ENCODE measurements at regions not wholly inside any gene's neighbourhood (a gene's known extent, or its start where the extent isn't known, plus 50 kb on each side); places are given as distances from the start of the nearest gene placed in this dataset.

- WGBS (ENCODE audit: insufficient coverage) = 83% methylated on average over 3 of the region's 5 CpGs
- Histone ChIP-seq H3K36me3 (replicated peaks in 1 of 2; ENCODE audit: control extremely low read depth in 1 of 2, control insufficient read depth in 1 of 2, extremely low read depth in 1 of 2, insufficient read depth in 2 of 2, low read length in 1 of 2) (no peaks in the 10 kb centered on the region), H3K4me1 (ENCODE audit: control insufficient read depth in 2 of 2, insufficient read depth in 2 of 2, low read length in 2 of 2) (no peaks in the 10 kb centered on the region), H3K27me3 (replicated peaks in 1 of 4; ENCODE audit: control extremely low read depth in 1 of 4, control insufficient read depth in 3 of 4, insufficient read depth in 4 of 4, low read length in 3 of 4) (no peaks in the 10 kb centered on the region), H3K4me3 (ENCODE audit: control extremely low read depth in 1 of 5, extremely low read depth in 1 of 5, insufficient read depth in 1 of 5, low read depth in 2 of 5, low read length in 4 of 5) (no peak overlapping the region), H3K79me2 (ENCODE audit: control insufficient read depth, insufficient read depth, low read length) (no peaks in the 10 kb centered on the region), H3K4me2 (replicated peaks; ENCODE audit: low read depth, low read length, poor library complexity, severe bottlenecking) (no peak overlapping the region), H3K9ac (ENCODE audit: low read length) (no peak overlapping the region), H2AFZ (ENCODE audit: insufficient read depth, low read depth, low read length, poor library complexity, severe bottlenecking) (no peak overlapping the region), H3K27ac (ENCODE audit: low read length in 2 of 2) (no peak overlapping the region), H3K9me3 (ENCODE audit: control extremely low read depth in 1 of 3, control insufficient read depth in 2 of 3, insufficient read depth in 1 of 3, low read length in 2 of 3) (no peaks in the 10 kb centered on the region), H4K20me1 (ENCODE audit: control insufficient read depth, insufficient read depth, low read length, poor library complexity, severe bottlenecking) (no peaks in the 10 kb centered on the region)
- Mint-ChIP-seq H3K9me3 (ENCODE audit: insufficient read depth) (no peaks in the 10 kb centered on the region), H3K27ac (no peak overlapping the region), H3K4me1 (no peaks in the 10 kb centered on the region), H3K4me3 (no peak overlapping the region), H3K27me3 (no peaks in the 10 kb centered on the region)
- TF ChIP-seq, protein P1, sequence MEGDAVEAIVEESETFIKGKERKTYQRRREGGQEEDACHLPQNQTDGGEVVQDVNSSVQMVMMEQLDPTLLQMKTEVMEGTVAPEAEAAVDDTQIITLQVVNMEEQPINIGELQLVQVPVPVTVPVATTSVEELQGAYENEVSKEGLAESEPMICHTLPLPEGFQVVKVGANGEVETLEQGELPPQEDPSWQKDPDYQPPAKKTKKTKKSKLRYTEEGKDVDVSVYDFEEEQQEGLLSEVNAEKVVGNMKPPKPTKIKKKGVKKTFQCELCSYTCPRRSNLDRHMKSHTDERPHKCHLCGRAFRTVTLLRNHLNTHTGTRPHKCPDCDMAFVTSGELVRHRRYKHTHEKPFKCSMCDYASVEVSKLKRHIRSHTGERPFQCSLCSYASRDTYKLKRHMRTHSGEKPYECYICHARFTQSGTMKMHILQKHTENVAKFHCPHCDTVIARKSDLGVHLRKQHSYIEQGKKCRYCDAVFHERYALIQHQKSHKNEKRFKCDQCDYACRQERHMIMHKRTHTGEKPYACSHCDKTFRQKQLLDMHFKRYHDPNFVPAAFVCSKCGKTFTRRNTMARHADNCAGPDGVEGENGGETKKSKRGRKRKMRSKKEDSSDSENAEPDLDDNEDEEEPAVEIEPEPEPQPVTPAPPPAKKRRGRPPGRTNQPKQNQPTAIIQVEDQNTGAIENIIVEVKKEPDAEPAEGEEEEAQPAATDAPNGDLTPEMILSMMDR (IDR thresholded peaks at IDR 0.05) = no peak
- no peak for TF ChIP-seq EZH2 (IDR thresholded peaks at IDR 0.05; ENCODE audit: borderline replicate concordance, insufficient read depth, low read depth, low read length, poor library complexity, severe bottlenecking)
- DNase-seq (no peak), ATAC-seq (ENCODE audit: low read depth) (no peak)
- intact Hi-C loops (cut with micrococcal nuclease) = no loop called here
- ChIA-PET CTCF (no interaction called here), POLR2A (no interaction called here)
Observed at GRCh38 chr7:41346878-41347277, 356.0 kb downstream of the INHBA start.

GRCh38 chr7:41339913-41340676 lies 362.8 kb downstream of the INHBA start:
- Mint-ChIP-seq H3K27me3 (no peaks in the 10 kb centered on the region), H3K27ac (no peak overlapping the region), H3K4me3 (no peak overlapping the region), H3K4me1 (no peaks in the 10 kb centered on the region), H3K9me3 (ENCODE audit: insufficient read depth) (no peaks in the 10 kb centered on the region)
- Histone ChIP-seq H3K27me3 (replicated peaks in 1 of 4; ENCODE audit: control extremely low read depth in 1 of 4, control insufficient read depth in 3 of 4, insufficient read depth in 4 of 4, low read length in 3 of 4) (no peaks in the 10 kb centered on the region), H3K36me3 (replicated peaks in 1 of 2; ENCODE audit: control extremely low read depth in 1 of 2, control insufficient read depth in 1 of 2, extremely low read depth in 1 of 2, insufficient read depth in 2 of 2, low read length in 1 of 2) (no peaks in the 10 kb centered on the region), H3K4me1 (ENCODE audit: control insufficient read depth in 2 of 2, insufficient read depth in 2 of 2, low read length in 2 of 2) (no peaks in the 10 kb centered on the region), H4K20me1 (ENCODE audit: control insufficient read depth, insufficient read depth, low read length, poor library complexity, severe bottlenecking) (no peaks in the 10 kb centered on the region), H3K9me3 (ENCODE audit: control extremely low read depth in 1 of 3, control insufficient read depth in 2 of 3, insufficient read depth in 1 of 3, low read length in 2 of 3) (no peaks in the 10 kb centered on the region), H3K4me3 (ENCODE audit: control extremely low read depth in 1 of 5, extremely low read depth in 1 of 5, insufficient read depth in 1 of 5, low read depth in 2 of 5, low read length in 4 of 5) (no peak overlapping the region), H3K4me2 (replicated peaks; ENCODE audit: low read depth, low read length, poor library complexity, severe bottlenecking) (no peak overlapping the region), H3K9ac (ENCODE audit: low read length) (no peak overlapping the region), H3K79me2 (ENCODE audit: control insufficient read depth, insufficient read depth, low read length) (no peaks in the 10 kb centered on the region), H3K27ac (ENCODE audit: low read length in 2 of 2) (no peak overlapping the region), H2AFZ (ENCODE audit: insufficient read depth, low read depth, low read length, poor library complexity, severe bottlenecking) (no peak overlapping the region)
- POLR2A ChIA-PET = no interaction called here
- TF ChIP-seq, protein P1 (IDR thresholded peaks at IDR 0.05) = no peak
- TF ChIP-seq EZH2 (IDR thresholded peaks at IDR 0.05; ENCODE audit: borderline replicate concordance, insufficient read depth, low read depth, low read length, poor library complexity, severe bottlenecking) = no peak
- ATAC-seq (ENCODE audit: low read depth) = no peak
- intact Hi-C loops (cut with micrococcal nuclease) = no loop called here
- DNase-seq = no peak
- CTCF ChIA-PET = no interaction called here
- 89% methylated on average over 4 of the region's 8 CpGs for WGBS (ENCODE audit: insufficient coverage)
